SW 1271 (cell line): ENCODE measurements at regions not wholly inside any gene's neighbourhood (a gene's known extent, or its start where the extent isn't known, plus 50 kb on each side); places are given as distances from the start of the nearest gene placed in this dataset.
A peak's percentile ranks its signal among the peaks of the same experiment; 100 is the strongest.

Experiments
- DNase-seq, 2 experiments: peaks; one replicate each; lab custom pipeline; 2025; lab: John Stamatoyannopoulos, UW

DNA sequence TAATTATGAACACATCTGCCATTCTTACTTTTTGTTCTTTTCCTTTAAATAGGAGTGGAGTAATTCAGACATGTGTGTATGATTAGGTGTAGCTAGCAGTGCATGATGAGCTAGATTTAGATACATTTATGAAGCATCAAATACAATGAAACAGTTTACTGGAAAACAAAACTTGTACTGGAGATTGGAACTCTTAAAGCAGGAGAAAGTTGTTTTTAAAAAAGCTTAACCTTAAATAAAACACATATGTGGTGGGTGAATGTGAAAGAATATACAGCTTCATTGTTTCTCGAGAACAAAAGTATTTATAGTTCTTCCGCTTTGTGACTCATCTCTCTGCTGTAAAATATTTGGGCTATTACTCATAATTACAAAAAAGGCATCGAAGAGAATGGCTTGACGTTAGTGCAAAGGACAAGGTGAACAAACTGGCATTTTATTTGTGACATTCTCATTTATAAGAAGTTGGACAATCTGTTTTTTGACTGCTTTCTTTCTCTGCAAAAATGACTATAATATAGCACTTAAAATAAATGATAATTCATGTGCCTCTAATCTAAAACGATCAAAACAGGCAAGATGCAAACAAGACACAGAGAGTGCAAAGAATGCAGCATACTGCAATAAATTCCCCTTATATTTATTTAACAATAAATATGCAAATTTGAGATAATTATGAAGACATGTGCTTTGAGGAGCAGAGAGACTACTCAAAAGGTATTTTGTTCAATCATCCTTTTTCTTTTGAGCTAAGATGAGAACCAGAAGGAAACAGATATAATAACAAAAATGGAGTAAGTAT lies 478.8 kb downstream of the CETN3 start:
- DNase-seq, result peak; percentile 53 to 93

DNA sequence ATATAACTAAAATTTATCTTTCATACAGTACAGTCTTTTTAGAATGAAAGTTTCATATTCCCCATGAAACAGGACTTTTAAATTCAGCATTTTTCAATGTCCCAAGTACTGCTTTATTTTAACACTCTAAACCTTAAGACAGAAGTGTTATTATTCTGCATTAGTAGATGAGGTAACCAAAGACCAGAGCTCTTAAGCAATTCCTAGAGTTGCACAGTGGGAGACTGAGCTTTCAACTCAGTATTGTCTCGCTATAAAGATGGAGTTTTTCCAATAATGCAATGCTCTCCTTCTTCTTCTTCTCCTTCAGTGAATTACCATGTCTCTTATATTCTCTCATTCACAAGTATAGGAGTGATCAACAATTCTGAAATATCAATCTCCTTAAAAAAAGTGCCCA lies 479.7 kb downstream of the CETN3 start:
- DNase-seq, result no peak

DNA sequence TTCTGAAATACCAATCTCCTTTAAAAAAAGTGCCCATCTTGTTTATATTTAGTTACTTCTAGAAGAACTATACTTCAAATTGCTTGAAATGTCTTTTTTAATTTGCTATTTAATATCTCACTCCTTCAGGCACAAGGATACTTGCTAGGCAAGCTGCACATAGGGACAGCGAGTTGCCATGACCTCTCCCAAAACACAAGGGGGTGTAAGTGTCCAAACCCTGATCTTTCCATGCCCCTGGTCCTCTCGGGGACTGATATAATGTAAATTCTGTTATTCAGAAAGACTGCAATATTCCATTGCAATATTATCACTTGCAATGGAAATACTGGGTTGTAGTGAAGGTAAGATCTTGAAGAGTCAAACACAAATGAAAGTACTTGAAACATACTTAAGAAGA lies 480.4 kb downstream of the CETN3 start:
- DNase-seq, result no peak

DNA sequence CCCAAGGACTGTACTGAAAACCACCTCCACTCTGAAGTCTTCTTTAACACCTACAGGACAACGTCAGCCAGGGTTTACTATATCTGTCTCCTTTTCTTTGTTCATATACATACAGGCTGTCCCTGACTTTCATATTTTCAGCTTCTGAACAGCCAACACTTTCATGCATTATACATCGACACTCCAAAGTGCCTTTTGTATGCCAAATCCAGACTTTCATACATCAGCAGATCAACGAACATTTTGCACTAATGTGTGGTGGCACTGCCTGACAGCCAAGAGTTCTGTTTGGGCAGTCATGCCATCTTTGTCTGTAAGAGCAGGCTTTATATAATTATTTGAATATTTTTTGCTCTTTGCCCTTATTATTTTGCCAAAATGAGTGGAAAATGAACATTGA lies 487.4 kb downstream of the CETN3 start:
- no peak for DNase-seq

DNA sequence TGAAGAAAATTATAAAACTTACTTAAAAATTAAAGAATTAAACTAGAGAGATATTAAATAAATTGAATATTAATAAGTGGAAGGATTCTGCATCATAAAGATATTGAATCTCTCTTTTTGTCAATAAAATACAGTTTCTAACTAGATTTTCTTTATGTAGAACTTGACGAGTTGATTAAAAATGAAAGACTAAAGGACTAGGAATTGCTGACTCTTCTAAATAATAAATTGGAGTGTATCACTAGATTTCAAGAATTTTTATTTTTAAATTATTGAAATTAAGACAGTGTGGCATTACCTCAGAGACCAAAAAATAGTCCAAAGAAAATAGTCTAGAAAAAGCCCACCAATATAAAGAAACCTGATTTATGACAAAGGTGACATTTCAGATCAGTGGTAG lies 492.4 kb downstream of the CETN3 start:
- no peak for DNase-seq

DNA sequence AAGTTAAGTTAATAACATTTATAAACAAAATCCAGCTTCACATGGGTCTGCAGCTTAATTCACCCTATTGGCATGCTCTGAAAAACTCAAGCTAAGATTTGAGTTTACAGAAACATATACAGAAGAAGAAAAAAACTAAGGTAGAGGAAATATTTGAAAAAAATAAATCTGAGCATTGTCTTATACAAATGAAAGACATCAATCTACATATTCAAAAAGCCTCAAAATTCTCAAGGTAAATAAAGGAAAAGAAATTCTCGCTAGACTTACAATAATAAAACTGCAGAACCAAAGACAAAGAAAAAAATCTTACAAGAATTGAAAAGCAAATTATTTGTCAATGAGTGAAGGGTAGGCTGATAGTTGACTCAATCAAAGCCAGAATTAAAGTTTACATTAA lies 493.4 kb downstream of the CETN3 start:
- no peak for DNase-seq

DNA sequence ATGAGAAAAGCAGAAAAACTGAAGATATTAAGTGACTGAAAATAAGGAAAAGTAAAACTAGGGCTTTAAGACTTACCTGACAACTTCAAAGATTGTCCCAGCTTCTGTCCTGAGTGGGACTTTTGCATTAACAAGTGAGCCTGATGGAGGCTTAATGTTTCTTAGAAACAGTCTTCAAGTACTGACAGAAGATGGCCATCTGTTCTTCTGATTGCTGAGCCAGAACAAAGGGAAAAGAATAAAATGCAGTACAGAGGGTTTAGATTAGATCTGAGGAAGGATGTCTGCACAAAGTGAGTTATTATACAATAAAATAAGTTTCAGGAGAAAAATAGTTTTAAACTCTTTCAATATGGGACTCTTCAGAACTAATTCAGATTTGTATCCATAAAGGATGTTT lies 500.7 kb downstream of the CETN3 start:
- no peak for DNase-seq

DNA sequence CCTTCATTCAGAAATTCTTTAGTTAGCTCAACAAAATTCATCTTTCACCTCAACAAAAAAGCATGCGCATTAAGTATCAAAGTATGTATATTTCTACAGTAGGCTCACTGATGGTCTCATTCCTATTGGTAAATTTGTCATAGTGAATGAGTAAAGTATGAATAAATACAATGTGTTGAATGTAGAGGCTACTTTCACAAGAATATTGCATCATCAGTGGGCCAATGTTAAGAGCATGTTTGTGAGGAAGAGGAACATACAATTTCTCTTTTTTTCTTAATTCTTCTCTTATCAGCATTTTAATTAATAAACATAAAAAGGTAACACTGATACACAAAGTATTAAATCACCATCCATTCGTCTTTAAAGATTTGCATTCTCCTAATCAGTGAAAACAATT lies 505.1 kb downstream of the CETN3 start:
- no peak for DNase-seq

DNA sequence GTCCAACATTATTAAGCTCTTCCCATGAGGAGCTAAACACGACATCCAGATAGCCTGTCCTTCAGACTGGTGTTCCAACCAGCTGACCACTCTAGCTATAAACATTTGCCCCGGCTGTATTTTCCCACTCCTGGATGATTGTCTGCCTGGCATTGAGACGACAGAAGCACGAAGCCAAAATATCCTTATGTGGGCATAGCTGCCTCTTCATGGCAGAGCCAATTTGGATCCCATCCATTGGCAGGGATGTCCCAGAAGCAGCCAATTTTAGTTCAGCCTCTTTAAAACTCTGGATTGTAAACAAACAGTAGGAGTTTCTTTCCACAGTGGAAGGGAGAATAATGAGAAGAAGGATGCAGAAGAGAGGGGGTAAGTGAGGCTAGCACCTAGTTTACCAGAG lies 507.6 kb downstream of the CETN3 start:
- no peak for DNase-seq

DNA sequence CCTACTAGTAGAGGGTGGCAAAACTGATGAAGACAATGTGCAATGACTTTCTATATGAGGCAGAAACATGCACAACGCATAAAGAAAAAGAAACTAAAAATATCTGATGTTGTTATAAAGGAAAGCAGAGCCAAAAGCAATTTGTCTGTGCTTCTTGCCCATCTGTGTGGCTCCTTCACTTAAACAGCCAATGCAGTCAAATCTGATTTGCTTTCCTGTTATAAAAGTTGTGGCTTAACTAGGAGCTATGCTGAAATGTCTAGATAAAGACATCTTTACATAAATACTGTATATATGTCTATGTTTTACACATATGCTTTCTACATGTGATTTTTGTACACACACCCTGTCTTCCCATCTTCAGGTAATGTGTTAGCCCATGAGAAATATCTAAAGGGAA lies 508.2 kb downstream of the CETN3 start:
- DNase-seq, result no peak

DNA sequence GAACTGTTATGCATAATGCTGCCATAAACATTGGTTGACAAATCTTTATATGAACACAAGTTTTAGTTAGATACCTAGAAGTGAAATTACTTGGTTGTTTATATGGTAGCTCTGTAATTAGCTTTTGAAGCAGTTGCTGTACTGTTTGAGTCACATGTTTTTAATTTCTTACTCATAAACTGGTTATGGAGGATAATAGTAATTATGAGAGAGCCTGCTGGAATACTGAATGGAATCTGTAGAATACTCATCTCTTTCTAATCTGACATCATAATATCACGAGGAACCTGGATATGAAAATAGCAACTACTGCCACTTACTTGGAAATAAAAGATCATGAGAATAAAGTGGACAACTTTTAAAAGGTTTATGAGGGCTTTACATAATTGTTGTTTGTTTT lies 509.2 kb downstream of the CETN3 start:
- no peak for DNase-seq

DNA sequence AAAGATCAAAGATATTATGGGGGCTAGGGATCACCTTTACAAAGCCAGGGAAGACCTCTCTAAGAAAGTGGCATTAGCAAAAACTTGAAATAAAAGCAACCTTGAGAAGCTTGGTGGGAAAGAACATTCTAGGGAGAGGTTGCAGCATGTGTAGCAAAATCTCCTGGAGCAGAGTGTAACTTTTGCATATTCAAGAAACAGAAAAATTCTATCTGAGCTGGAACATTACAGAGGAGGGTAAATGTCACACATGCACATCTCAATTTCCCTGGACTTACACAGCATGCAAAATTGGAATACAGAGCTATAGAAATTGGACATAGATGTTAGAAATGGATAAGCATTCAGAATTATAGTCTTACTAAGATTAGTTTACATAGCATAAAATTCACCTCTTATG lies 510.0 kb downstream of the CETN3 start:
- no peak for DNase-seq

DNA sequence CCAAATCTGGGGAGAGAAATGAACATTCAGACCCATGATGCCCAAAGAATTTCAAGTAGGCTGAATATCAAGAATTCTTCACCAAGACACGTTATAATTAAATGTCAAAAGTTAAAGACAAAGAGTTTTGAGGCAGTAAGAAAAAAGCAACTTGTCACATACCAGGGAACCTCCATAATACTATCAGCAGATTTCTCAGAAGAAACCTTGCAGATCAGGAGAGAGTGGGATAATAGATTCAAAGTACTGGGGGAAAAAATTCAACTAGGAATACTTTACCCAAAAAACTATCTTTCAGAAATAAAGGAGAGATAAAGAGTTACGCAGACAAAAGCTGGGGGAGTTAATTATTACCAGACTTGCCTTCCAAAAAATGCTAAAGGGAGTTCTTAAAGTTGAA lies 516.0 kb downstream of the CETN3 start:
- no peak for DNase-seq

DNA sequence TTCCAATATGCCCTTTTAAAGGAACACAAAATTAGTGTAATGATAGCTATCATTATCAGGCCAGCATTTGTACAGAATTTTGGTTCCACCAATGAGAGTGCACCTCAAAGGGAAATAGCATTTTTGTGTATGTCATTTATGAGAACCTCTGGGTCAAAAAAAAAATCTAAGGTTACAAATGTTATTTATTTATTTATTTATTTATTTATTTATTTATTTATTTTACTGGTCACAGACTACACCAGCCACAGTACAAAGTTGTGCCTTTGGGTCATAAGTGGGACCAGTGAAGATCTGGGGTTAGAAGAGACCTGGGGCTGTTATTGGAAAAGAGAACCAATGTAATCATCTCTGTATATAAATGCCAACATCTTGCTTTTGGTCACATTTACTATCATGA lies 523.9 kb downstream of the CETN3 start:
- no peak for DNase-seq

DNA sequence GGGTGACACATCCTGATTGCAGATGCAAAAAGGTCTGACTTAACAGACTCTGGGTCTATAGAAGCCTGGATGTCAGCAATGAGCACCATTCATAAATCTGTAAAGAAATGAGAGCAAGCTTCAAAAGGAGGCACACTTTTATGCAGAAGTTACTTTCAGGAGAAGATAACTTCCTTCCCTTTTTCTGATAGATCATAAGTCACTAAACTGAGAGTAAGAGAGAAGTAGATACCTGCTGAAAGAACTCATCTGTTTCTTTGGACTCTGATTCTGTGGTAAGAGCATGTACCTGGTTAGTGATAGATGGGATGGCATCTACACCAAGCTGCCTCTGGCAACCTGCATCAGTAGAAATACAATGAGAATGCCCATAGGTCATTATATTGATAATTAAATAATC lies 525.6 kb downstream of the CETN3 start:
- no peak for DNase-seq

DNA sequence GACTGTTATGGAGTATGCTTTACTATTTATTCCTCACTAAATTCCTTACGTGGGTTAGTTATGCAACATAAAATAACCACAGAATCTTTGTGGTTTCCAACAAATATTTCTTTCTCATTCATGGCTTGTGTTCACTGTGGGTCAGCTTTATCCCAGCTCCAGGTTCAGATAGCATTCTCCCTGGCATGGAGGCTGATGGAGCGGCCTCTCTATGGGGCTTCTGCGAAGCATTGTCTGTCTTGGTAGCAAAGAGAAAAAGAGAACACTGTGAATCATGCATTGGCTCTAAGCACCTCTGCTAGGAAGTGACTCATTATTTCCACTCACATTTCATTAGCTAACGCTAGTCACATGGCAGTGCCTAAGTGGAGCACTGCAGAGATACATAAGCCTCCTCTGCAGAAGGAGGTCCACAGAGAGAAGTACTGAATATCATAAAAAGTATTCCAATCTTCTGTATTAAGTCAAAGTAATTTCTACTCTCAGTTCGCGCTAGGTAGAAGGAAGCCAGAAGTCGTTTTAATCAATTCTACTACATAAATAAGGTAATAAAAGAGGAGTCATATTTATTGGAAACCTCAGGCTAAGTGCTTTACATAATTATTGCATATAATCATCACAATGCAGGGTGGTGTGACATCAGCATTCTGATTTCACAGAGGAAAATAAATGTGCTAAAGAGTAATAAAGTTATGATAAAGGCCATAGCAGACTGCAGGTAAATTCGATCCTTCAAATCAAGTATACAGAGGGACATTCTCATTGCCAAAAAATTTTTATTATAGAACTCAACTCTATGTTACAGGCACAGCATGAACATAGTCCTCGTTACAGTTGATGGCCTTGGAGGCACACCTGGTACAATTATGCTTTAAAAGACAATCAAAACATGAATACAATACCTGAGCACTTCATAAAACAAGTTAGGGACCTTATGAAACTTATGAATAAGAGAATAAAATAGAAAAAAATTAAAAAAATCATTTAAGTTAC lies 531.1 kb downstream of the CETN3 start:
- peak; percentile 63 to 83 for DNase-seq

DNA sequence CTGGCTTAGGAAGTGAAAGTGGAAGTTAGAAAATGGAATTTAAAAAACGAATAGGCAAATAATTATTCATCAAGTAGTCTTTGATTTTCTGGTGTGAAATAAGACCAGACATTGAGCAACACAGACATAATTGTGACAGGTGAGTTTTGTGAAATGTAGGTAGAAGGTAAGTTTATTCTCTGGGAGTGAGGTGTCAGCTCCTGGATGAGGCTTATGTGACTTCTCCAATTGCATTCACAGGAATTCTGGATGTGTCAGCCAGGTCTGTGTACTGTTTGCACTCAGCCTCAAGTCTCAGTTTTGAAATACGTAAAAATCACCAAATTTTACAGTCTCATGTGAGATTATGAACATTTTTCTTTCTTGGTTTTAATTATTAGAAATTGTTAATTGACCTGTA lies 537.6 kb downstream of the CETN3 start:
- DNase-seq, result no peak

DNA sequence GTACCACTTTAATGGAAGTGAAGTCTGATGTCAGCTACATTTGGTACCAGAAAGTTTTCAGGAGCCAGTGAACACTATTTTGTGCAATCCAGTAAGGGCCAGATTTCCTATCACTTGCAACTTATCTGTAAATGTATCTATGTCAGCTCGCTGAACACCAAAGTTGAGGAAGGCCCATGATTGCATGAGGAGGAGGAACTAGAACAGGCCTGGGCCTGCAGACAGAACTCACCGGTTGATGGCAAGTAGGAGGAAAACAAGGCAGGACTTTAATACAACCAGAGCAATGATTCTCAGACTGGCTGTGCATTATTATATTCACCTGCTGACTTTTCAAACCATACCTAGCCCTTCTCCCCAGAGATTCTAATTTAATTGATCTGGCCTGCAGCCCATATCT lies 540.2 kb downstream of the CETN3 start:
- no peak for DNase-seq

DNA sequence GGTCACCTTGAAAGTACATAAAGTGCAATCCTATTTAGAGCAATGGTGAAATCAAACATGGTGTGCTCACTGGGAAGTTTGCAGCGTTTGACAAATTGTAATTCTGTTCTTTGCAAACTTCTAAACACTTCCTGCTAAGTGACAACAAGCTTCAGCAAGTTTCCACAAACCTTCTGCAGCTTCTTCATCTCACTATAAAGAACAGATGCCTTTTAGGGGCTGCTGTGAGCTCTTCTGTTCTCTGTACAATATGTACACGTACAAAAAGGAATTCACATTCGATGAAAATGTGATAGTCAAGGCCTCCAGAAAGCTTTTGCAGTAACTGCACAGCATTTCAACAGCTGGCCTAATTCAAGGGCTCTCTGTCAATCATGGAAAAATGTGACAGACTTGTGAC lies 543.1 kb downstream of the CETN3 start:
- no peak for DNase-seq

DNA sequence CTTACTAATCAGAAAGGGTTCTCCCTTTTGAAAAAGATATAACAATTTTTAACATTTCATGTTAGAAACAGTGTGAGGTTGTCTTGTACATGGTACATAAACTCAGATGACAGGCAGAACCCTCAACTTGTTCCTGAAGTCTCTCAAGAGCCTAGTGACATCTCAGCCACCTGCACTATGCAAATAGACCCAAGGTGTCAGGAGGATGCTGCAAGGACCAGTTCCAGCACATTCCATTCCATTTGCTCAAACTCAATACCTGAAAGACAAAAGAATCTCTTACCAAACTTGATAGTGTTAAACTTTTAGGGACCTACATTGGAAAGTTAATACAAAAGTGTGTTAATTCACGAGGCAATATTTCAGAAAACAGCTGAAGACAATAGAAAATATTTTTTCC lies 544.6 kb downstream of the CETN3 start:
- no peak for DNase-seq

DNA sequence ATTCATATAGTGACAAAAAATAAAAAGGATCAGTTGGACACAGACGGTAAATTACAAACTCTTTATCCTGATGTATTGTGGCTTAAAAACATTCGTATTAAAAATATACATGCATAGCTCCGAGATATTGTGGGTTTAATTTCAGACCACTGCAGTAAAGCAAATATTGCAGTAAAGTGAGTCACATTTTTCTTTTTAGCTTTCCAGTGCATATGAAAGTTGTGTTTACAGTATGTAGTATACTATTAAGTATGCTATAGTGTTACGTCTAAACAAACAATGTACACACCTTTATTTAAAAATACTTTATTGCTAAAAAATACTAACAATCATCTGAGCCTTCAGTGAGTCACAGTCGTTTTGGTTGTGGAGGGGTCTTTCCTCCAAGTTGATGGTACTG lies 551.8 kb downstream of the CETN3 start:
- DNase-seq, result no peak

DNA sequence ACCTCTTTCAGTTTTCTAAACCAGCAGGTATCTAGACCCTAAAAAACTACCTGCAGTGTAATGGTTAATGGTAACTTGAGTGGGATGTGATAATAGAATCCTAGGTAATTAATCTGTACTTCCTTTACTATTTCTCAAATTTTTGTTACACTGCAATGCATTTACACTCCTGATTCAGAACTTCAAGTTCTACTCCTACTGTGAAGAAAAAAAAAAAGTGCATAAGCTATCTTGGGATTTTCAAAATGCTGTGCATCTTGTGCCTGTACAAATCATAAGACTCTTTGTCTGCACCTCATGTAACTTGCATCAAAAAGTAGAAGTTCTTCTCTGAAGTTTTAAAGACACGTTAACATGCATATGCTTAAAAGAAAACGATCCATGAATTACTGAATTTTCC lies 554.1 kb downstream of the CETN3 start:
- DNase-seq, result no peak

DNA sequence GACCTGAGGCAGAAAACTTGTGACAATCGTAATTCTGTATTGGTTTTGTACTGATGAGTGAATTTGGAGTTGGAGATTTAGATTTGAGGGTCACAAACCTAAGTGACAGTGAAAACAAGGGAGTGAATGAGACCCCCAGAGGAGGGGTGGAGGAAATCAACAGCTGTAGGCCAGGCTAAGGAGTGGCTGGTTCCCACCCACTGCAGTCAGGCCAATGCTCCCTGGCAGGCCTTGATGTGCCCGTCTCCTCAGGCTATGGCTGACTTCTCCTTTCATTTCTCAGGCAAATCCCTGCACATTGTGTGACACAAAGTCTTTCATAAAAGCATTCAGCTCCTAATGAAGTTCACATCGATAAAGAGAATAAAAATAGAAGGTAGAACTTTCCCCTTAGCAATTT lies 557.6 kb downstream of the CETN3 start:
- DNase-seq, result no peak
